Transverse colon (tissue), 3 donors: ENCODE measurements at regions not wholly inside any gene's neighbourhood (a gene's known extent, or its start where the extent isn't known, plus 50 kb on each side); places are given as distances from the start of the nearest gene placed in this dataset.

Source experiments
- CTCF ChIP-seq, 5 experiments: fragments of 200-600 bp in 3 of 5; fragments of 450-650 bp in 2 of 5; sonication (generic) in 3 of 5; IDR thresholded peaks; 1 replicate in 2 of 5; 2 replicates in 3 of 5; pipeline ENCODE4 v1.5.1; 2016 to 2017; ENCODE audit warnings: antibody characterized with exemption in 5 of 5, inconsistent platforms in 3 of 5, mild to moderate bottlenecking in 2 of 5, moderate library complexity in 1 of 5
- EP300 ChIP-seq: sonication (generic); formaldehyde crosslinking; IDR thresholded peaks from one replicate; pipeline ENCODE4 v1.6.1; 2017; ENCODE audit warnings: antibody characterized with exemption, low read depth
- POLR2A ChIP-seq: fragments of 450-650 bp; IDR thresholded peaks from one replicate; pipeline ENCODE4 v1.6.1; 2016; ENCODE audit warnings: antibody characterized with exemption, mild to moderate bottlenecking, moderate library complexity

- TF ChIP-seq CTCF (IDR thresholded peaks at IDR 0.05) (no peak), POLR2A (no peak), EP300 (no peak)
These were observed 263.0 kb upstream of the E2F7 start for GRCh38 chr12:77328326-77328725.
